ENCODE measurements at regions not wholly inside any gene's neighbourhood (a gene's known extent, or its start where the extent isn't known, plus 50 kb on each side); places are given as distances from the start of the nearest gene placed in this dataset.

GRCh38 chr10:29947701-29948060, 111.7 kb downstream of the JCAD start:
- no peak for TF ChIP-seq CTCF (IDR thresholded peaks at IDR 0.05)
- TF ChIP-seq EZH2 (IDR thresholded peaks at IDR 0.05; ENCODE audit: borderline replicate concordance, insufficient read depth, low read depth, low read length, poor library complexity, severe bottlenecking) = no peak

All from B cell (primary cell).